K562 (cell line): ENCODE measurements at regions not wholly inside any gene's neighbourhood (a gene's known extent, or its start where the extent isn't known, plus 50 kb on each side); places are given as distances from the start of the nearest gene placed in this dataset.

ENCODE experiments used
- ATAC-seq: fragments of 200-7000 bp; cut with Tn5 transposase; 3 replicates; pipeline ENCODE4 v1.9.1; 2020; ENCODE audit warnings: moderate library complexity
- BruUV-seq: library from RNA; stranded (reverse); fragments of 400-500 nt; replicated peaks from 2 replicates; lab custom pipeline; 2021; lab: Mats Ljungman, UMichigan
- CTCF ChIA-PET: fragments of 300-600 bp; formaldehyde crosslinking; extraction: SDS; loops from one replicate; lab custom pipeline; 2021; ENCODE audit warnings: low intra/inter-chr PET ratio; lab: Yijun Ruan, JAX
- POLR2A ChIA-PET: fragments of 300-600, 350-650 bp; sonication (Branson Sonifier 250); formaldehyde crosslinking; extraction: SDS; loops from one replicate; lab custom pipeline; 2021; ENCODE audit warnings: antibody characterized with exemption, inconsistent platforms; lab: Yijun Ruan, JAX
- DNase-seq, 4 experiments: peaks; one replicate each; pipeline versions ENCODE4 v3.0.0 to v3.0.0-alpha.2; 2011 to 2018; ENCODE audit warnings: low spot score in 3 of 4, mixed read lengths in 3 of 4; ENCODE audit errors: extremely low read depth in 1 of 4
- FAIRE-seq: peaks from 2 replicates; lab custom pipeline; 2011; peaks lifted over from hg19 to GRCh38; lab: Jason Lieb, UNC
- H2AFZ ChIP-seq: 2 replicates; pipeline ENCODE4 v1.6.0; 2011; ENCODE audit warnings: low read depth, low read length, control low read depth, inconsistent platforms
- H3K27ac ChIP-seq: fragments of 200-600 bp; 3 replicates; pipeline ENCODE4 v1.8.0; 2011; ENCODE audit warnings: low read depth, mild to moderate bottlenecking, control low read depth, inconsistent platforms, low read length, moderate library complexity, mixed read lengths; ENCODE audit errors: extremely low read depth
- H3K27me3 ChIP-seq, 2 experiments: fragments of 300-600 bp in 1 of 2; 2 replicates in 1 of 2; 3 replicates in 1 of 2; pipeline versions ENCODE4 v1.6.0 to v1.8.0; 2011; ENCODE audit warnings: inconsistent platforms in 2 of 2, low read length in 2 of 2, mild to moderate bottlenecking in 1 of 2, mixed read lengths in 1 of 2, moderate library complexity in 1 of 2; ENCODE audit not compliant: control insufficient read depth in 2 of 2, insufficient read depth in 2 of 2
- H3K36me3 ChIP-seq: fragments of 300-600 bp; 3 replicates; pipeline ENCODE4 v1.8.0; 2011; ENCODE audit warnings: mild to moderate bottlenecking, low read length, inconsistent platforms; ENCODE audit not compliant: control insufficient read depth, insufficient read depth
- H3K4me1 ChIP-seq, 2 experiments: fragments of 200-600 bp in 1 of 2; replicated peaks in 1 of 2; 2 replicates in 1 of 2; 3 replicates in 1 of 2; pipeline versions ENCODE4 v1.5.1 to v1.8.0; 2011; ENCODE audit warnings: inconsistent platforms in 2 of 2, low read length in 2 of 2, mild to moderate bottlenecking in 1 of 2, mixed read lengths in 1 of 2, moderate library complexity in 1 of 2; ENCODE audit not compliant: control insufficient read depth in 2 of 2, insufficient read depth in 2 of 2
- H3K4me2 ChIP-seq: 2 replicates; pipeline ENCODE4 v1.6.1; 2011; ENCODE audit warnings: low read length, control low read depth, inconsistent platforms, mixed read lengths; ENCODE audit not compliant: insufficient read depth
- H3K4me3 ChIP-seq: fragments of 200-600 bp; sonication (generic), shearing (Covaris generic); 2 replicates; pipeline ENCODE4 v1.5.1; 2016; ENCODE audit warnings: control low read depth, inconsistent platforms
- H3K79me2 ChIP-seq: fragments of 200-600 bp; 3 replicates; pipeline ENCODE4 v1.8.0; 2011; ENCODE audit warnings: low read length, inconsistent platforms; ENCODE audit not compliant: control insufficient read depth, insufficient read depth
- H3K9ac ChIP-seq, 2 experiments: 2 replicates each; pipeline versions ENCODE4 v1.6.0 to v1.6.1; 2011; ENCODE audit warnings: low read depth in 2 of 2, low read length in 2 of 2, control low read depth in 1 of 2, inconsistent platforms in 1 of 2, mild to moderate bottlenecking in 1 of 2, mixed read lengths in 1 of 2; ENCODE audit not compliant: insufficient read depth in 1 of 2
- H3K9me1 ChIP-seq: one replicate; pipeline ENCODE4 v1.6.0; 2011; ENCODE audit warnings: inconsistent platforms, mild to moderate bottlenecking, low read length, moderate library complexity; ENCODE audit not compliant: control insufficient read depth, insufficient read depth
- H3K9me3 ChIP-seq: replicated peaks from 2 replicates; pipeline ENCODE4 v1.5.1; 2011; ENCODE audit warnings: low read depth, low read length, inconsistent platforms; ENCODE audit not compliant: control insufficient read depth, insufficient read depth
- H4K20me1 ChIP-seq: replicated peaks from 2 replicates; pipeline ENCODE4 v1.6.1; 2011; ENCODE audit warnings: low read length, inconsistent platforms, mixed read lengths; ENCODE audit not compliant: control insufficient read depth, insufficient read depth
- ADNP ChIP-seq: fragments of 200-800 bp; sonication (Bioruptor generic); IDR thresholded peaks from 2 replicates; pipeline ENCODE4 v1.6.1; 2016; ENCODE audit warnings: missing genetic modification characterization, missing compliant biosample characterization
- ASH1L ChIP-seq: fragments of 450-650 bp; IDR thresholded peaks from 2 replicates; pipeline ENCODE4 v1.6.1; 2018; ENCODE audit warnings: borderline replicate concordance, mild to moderate bottlenecking, low read depth; ENCODE audit not compliant: partially characterized antibody
- ETV5 ChIP-seq: sonication (generic); formaldehyde crosslinking; IDR thresholded peaks from 2 replicates; pipeline ENCODE4 v1.4.0; 2020; ENCODE audit warnings: low read depth, mild to moderate bottlenecking, missing genetic modification reagents
- GTF2E2 ChIP-seq: fragments of 200-800 bp; sonication (Bioruptor generic); IDR thresholded peaks from 2 replicates; pipeline ENCODE4 v1.6.1; 2016; ENCODE audit warnings: missing genetic modification characterization, missing compliant biosample characterization
- HOXB6 ChIP-seq: fragments of 250-450 bp; sonication (Bioruptor Pico); IDR thresholded peaks from 2 replicates; pipeline ENCODE4 v1.5.1; 2022; ENCODE audit warnings: mild to moderate bottlenecking, borderline replicate concordance
- JUN ChIP-seq, 2 experiments: sonication (generic) in 1 of 2; formaldehyde crosslinking in 1 of 2; IDR thresholded peaks; 2 replicates each; pipeline versions ENCODE4 v1.6.1 to v1.8.0; 2012 to 2022; ENCODE audit warnings: borderline replicate concordance in 2 of 2, mild to moderate bottlenecking in 2 of 2, improper control_type of control experiment in 1 of 2, low read depth in 1 of 2, low read length in 1 of 2, missing genetic modification reagents in 1 of 2
- KLF6 ChIP-seq: fragments of 250-450 bp; sonication (Bioruptor Pico); IDR thresholded peaks from 2 replicates; pipeline ENCODE4 v1.4.0; 2020; ENCODE audit warnings: mild to moderate bottlenecking, moderate library complexity, borderline replicate concordance
- MED1 ChIP-seq: sonication (generic); formaldehyde crosslinking; IDR thresholded peaks from 2 replicates; pipeline ENCODE4 v1.8.1; 2023; ENCODE audit warnings: missing genetic modification reagents, borderline replicate concordance
- NCOA1 ChIP-seq: fragments of 450-650 bp; IDR thresholded peaks from 2 replicates; pipeline ENCODE4 v1.6.1; 2016; ENCODE audit warnings: low read depth
- POU5F1 ChIP-seq: fragments of 150-350 bp; IDR thresholded peaks from 2 replicates; pipeline ENCODE4 v1.6.1; 2014; ENCODE audit warnings: borderline replicate concordance, low read length, low read depth, mild to moderate bottlenecking; ENCODE audit not compliant: partially characterized antibody
- RBFOX2 ChIP-seq: fragments of 200-400 bp; formaldehyde crosslinking; IDR thresholded peaks from 2 replicates; pipeline ENCODE4 v1.6.1; 2017; ENCODE audit warnings: low read depth, mild to moderate bottlenecking, low read length, moderate library complexity
- RNF2 ChIP-seq: sonication (generic); IDR thresholded peaks from 2 replicates; pipeline ENCODE4 v1.6.1; 2016
- TGIF2 ChIP-seq: sonication (generic); formaldehyde crosslinking; IDR thresholded peaks from 2 replicates; pipeline ENCODE4 v1.8.1; 2022; ENCODE audit warnings: mild to moderate bottlenecking, missing genetic modification reagents, moderate library complexity
- TRIM24 ChIP-seq, 2 experiments: fragments of 450-650 bp; IDR thresholded peaks; 2 replicates each; pipeline ENCODE4 v1.6.1; 2016
- ZKSCAN3 ChIP-seq: fragments of 250-450 bp; sonication (Bioruptor Pico); IDR thresholded peaks from 2 replicates; pipeline ENCODE4 v1.4.0; 2020
- WGBS: fragments of 100-300 bp; shearing (Covaris generic); methylation state at CpG from one replicate; pipeline ENCODE4 v1.1.6; 2016; ENCODE audit warnings: low coverage, mixed read lengths; ENCODE audit not compliant: insufficient coverage; ENCODE audit errors: missing lambda C conversion rate; 5-methylcytosine and 5-hydroxymethylcytosine counted together
- in situ Hi-C: fragments of 300-500 bp; cut with MboI; formaldehyde crosslinking; loops from 4 replicates; pipeline ENCODE4 v1.15.0; 2018; ENCODE audit warnings: inconsistent platforms, mixed read lengths
- intact Hi-C: fragments of 100-400 bp; cut with micrococcal nuclease; formaldehyde crosslinking; loops from 2 replicates; pipeline ENCODE4 v1.14.2; 2022

DNA sequence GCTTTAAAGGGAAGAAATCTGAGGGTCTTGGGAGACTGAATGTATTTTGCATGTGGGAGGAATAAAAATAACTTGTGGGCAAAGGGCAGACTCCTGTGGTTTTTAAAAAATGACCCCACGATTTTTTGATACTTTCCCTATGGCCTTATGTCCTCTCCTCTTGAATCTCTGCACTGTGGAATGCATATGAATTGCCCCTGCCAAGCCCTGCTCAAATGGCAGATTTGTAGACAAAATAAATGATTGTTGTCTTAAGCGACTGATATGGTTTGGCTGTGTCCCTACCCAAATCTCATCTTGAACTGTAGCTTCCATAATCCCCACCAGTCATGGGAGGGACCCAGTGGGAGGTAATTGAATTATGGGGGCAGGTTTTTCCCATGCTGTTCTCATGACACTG, 223.8 kb downstream of the DACT1 start:
- Histone ChIP-seq H3K9me1 (no peaks in the 10 kb centered on the region), H3K36me3 (no peaks in the 10 kb centered on the region), H3K9me3 (no peaks in the 10 kb centered on the region), H3K4me3 (no peak overlapping the region), H2AFZ (no peak overlapping the region), H3K4me2 (no peak overlapping the region), H3K79me2 (no peaks in the 10 kb centered on the region), H3K4me1 (no peaks in the 10 kb centered on the region), H3K27ac (no peak overlapping the region), H3K9ac (no peak overlapping the region), H3K27me3 (no peaks in the 10 kb centered on the region), H4K20me1 (no peaks in the 10 kb centered on the region)
- in situ Hi-C loops: no loop called here
- ATAC-seq: no peak
- no TSS peak for BruUV-seq
- 0% methylated on average over 2 of the region's 2 CpGs for WGBS
- ChIA-PET POLR2A (no interaction called here), CTCF (no interaction called here)
- intact Hi-C loops: no loop called here
- no peak for FAIRE-seq
- TF ChIP-seq POU5F1: no peak
- no peak for TF ChIP-seq ETV5
- no peak for TF ChIP-seq RNF2
- no peak for TF ChIP-seq ZKSCAN3 (CRISPR knock-in tag)
- no peak for TF ChIP-seq GTF2E2 (tag)
- TF ChIP-seq JUN (IDR thresholded peaks at IDR 0.05; ENCODE audit: borderline replicate concordance, low read depth, low read length): no peak
- no peak for TF ChIP-seq JUN (CRISPR knock-in tag; IDR thresholded peaks at IDR 0.05; ENCODE audit: borderline replicate concordance)
- TF ChIP-seq TGIF2 (CRISPR knock-in tag): no peak
- no peak for TF ChIP-seq NCOA1
- no peak for TF ChIP-seq ADNP (tag)
- no peak for TF ChIP-seq HOXB6 (CRISPR knock-in tag)
- TF ChIP-seq TRIM24 (IDR thresholded peaks at IDR 0.05): no peak
- TF ChIP-seq KLF6: no peak
- no peak for TF ChIP-seq ASH1L
- no peak for TF ChIP-seq RBFOX2
- no peak for TF ChIP-seq MED1
- DNase-seq: no peak
